NK-92 treated with Interleukin-12 subunit alpha and Interleukin-12 subunit beta, amount 100 ng/mL, for 24 hours (cell line): ENCODE measurements at regions not wholly inside any gene's neighbourhood (a gene's known extent, or its start where the extent isn't known, plus 50 kb on each side); places are given as distances from the start of the nearest gene placed in this dataset.
"Not testable (repeated sequence)": the region's sequence is repeated elsewhere in the genome, so short reads cannot be mapped to it uniquely, and the experiment has no call there.

ENCODE experiments used
- DNase-seq: peaks from one replicate; lab custom pipeline; 2025; lab: John Stamatoyannopoulos, UW

DNA sequence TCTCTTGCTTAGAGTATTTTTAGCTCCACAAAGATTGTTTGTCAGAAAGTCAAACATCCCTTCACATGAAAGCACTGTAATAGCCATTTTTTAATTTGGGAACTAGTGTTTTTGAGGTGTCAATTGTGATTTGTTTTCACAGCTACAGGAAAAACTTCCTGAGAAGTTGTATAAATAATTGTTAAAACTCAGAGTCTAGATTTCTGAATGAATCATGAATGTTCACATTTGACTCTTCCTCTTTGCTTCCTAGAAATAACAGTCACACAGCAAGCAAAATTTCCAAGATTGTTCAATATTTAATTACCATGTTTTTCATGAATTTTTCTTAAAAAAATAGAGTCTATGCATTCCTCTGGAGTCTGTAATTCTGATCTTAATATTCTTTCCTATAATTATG, 156.9 kb upstream of the SLC7A11 start:
- DNase-seq: no peak

DNA sequence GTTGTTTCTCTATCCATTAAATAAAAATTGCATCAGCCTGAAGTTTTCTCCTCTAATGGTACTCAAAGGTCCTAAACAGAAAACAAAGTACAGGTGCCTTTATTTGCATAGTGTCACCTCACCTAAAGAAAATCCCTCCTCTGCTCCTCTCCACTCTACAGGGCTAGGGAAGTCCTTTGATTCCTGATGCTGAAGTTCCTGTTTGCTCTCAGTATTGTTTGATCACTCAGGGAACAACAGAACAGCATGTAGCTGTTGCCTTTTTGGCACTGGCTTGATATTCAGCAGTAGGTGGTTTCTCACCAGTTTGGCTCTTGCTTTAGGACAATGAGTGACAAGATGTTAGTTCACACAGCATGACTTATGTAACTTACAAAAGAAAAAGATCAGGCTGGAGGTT, 156.2 kb upstream of the SLC7A11 start:
- no peak for DNase-seq

DNA sequence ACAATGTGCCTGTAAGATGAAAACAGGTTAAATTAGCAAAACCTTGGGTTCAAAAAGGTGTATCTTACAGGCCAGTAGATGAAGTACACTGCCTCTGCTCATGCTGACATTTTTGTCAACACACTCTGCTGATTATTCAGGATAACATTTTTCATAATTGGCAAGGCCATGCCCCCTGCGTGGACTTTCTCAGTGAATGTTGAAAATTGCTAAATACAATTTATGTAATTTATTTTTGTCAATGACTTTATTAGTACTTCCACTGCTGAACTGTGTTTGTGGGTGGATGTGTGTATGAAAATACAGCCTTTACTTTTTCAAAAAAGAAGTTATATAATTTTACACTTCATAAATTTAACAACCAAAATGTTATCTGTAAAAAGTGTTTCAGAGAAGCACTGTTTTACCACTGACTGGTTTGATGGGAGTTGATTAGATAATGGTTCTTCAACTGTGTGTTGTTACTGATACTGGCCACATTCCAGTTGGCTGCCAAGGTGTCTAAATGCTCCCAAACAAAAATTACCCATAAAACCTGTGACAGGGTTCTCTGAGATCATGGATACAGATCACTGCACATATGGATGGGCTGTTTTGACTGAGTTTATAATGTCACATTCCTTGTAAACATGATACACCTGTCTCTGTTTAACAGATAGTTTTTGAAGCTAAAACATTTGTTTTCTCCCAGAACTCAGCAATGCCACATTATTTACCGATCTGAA, 151.9 kb upstream of the SLC7A11 start:
- DNase-seq: no peak

DNA sequence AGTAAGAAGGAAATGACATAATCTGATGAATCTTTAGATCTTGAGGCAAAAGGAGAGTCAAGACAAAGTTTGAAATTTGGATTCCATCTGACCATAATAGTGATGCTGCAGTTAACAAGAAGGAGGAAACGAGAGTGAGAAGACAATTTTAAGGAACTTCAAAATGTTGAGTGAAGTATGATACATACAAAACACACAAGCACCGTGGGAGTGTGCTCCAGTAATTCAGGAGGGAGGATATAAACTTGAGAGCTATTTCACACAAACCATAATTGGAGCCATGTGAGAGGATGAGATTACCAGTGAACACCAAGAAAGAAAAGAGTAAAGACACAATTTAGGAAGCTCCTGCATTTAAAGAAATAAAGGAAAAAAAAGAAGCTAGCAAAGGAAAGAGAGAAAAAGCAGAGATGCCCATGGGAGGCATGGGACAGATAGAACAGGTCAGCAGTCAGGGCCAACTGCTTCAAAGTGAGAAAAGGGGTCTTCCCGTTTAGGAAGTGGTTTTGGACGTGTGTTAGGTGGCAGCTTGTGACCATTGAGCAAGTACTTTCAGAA, 150.7 kb upstream of the SLC7A11 start:
- no peak for DNase-seq

DNA sequence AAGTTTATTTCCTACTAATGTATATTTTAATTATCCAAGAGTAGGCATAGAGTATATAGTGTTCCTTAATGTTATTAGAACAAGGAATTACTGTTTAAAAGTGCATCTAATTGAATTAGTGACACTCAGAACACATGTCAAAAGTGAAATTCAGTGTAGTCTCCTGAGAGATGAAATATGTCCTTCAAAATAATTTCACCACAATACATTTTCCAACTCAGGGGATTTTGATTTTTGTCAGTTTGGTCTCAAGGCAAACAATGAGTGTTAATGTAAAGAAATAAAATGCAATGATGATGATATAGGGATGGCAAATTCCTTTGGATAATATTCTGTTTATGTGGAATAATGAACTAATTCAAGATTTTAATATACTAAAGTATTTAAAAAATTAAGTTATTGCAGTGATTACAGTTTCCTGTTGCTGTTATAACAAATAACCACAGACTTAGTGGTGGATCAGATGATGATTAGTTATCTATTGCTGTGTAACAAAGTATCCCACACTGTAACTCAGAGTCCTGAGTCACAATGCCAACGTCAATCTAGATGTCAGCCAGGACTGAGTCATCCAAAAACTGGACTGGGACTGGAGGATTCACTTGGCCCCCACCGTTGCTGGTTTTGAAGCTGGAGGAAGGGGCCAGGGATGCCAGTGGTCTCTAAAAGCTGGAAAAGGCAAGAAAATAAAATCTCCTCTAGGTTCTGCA, 148.0 kb upstream of the SLC7A11 start:
- no peak for DNase-seq

DNA sequence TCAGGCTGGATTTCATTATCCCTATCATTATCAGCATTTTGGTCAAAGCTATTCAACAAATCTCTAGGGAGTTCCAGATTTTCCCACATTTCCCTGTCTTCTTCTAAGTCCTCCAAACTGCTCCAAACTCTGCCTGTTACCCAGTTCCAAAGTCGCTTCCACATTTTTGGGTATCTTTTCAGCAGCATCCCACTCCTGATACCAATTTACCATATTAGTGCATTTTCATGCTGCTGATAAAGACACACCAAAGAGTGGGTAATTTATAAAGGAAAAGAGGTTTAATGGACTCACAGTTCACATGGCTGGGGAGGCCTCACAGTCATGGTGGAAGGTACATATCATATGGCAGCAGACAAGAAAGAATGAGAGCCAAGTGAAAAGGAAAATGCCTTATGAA, 132.8 kb upstream of the SLC7A11 start:
- DNase-seq: no peak

DNA sequence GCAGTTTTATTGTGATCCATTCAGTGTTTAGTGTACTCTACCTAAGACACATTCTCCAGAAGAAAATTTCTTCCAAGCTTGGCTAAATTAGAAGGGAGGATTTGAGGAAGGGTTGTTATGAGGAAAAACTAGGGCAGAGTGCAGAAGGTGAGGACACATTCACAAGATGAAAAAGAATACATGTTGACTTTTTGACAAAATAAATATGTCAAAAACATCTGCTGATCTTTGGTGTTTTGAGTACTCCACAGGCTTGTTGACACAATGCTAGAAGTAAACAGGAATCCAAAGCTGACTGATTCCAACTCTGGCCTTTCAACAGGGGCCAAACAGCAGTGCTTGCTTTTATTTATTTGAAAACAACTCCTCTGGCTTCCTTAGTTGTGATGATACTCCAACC, 125.8 kb upstream of the SLC7A11 start:
- DNase-seq: no peak

DNA sequence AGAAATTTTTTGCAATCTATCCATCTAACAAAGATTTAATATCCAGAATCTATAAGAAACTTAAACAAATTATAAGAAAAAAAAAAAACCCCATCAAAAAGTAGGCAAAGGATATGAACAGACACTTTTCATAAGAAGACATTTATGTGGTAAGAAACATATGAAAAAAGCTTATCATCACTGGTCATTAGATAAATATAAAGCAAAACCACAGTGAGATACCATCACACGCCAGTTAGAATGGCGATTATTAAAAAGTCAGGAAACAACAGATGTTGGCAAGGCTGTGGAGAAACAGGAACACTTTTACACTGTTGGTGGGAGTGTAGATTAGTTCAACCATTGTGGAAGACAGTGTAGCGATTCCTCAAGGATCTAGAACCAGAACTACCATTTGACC, 110.3 kb upstream of the SLC7A11 start:
- not testable (repeated sequence) for DNase-seq

DNA sequence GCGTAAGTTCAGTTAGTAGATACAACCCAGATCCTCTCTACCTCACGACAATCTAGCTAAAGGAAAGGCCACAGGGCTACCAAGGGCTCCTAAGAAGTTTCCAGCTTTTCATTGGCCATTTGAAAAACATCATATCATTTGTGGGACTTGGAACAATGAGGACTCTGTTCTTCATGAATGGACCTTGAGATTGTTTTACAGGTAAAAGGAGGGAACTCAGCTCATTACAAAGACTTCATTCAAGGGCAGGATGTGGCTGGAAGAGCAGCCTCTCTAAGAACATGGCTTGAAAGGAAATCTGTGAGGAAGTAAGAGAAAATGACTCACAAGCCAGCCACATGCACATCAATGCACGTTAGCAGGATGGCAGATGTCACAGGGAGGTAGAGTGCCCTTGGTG, 105.9 kb upstream of the SLC7A11 start:
- peak; percentile 12 for DNase-seq

DNA sequence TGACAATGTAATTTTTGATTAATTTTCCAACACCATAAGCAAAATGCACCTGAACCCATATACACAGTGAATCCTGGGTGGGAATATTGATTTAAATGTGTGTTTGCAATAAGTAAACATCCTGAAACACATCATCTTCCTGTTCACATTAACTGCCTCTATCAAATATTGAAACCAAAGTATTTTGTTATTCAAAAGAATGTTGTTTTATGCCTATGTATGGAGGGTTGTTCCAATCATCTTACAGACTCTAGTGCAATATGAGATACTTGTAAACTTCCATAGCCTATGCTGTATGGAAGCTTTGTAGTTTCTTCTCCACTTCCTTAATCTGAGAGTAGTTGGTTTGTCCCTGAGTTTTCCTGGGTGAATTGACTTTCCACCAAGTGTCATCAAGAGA, 105.4 kb upstream of the SLC7A11 start:
- DNase-seq: no peak

DNA sequence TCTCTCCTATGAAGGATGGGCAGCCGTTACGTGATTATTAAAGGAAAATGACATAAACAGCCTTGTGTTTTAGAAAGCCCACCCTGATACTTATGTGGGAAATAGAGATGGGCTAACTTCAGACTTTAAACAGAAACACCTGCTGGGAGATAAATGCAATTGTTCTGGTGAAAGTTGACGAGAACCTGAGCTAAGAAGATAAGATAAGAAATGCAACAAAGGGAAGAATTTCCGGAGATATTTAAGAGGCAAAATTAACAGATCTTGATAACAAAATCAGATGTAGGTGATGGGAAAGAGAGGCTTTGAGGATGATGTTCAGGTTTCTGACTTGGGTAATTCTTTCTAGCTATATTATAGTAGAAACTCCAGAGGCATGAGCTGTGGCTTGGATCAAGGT, 102.7 kb upstream of the SLC7A11 start:
- no peak for DNase-seq

DNA sequence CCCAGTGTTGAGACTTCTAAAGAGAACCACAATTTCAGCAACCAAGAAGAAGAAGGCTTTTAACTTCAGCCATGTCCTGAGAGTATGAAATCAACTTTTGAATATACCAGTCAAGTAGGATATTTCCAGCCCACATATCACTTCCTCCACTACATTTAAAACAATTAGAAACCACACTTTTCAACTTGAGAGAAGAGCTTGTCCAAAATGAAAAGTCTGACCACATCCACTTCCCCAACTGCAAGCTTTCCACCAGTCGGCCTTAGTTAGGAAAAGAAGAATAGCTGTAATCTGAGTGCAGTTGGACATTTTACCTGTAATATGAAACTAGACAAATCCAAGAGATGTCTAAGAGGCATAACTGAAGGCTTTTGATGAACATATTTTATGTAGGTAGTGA, 101.9 kb upstream of the SLC7A11 start:
- no peak for DNase-seq

DNA sequence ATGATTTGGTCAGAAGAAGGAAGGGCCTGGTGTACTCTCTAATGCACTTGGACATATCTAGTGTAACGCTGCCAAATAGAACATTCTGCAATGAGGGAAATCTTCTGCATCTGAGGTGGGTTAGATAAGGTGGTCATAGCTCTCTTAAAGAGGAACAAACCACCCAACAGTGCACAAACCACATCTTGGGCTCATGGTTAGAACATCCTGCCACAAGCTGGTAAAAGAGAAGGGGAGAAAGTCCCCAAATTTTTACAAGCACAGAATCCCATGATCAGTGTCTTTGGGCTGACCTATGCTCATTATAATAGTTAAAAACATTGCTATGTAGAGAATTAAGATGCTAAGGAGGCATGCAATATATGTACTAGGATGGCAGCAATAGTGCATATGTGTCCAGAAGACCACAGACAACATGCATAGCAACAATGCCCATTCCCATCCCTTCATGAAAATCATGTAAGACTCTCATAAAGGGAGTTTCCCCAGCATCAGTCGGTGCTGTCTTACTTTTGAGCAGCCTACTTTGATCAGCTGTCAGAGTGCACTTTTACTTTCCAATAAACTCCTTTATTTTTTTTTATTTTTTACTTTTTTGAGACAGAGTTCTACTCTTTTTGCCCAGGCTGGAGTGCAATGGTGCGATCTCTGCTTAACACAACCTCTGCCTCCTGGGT, 99.7 kb upstream of the SLC7A11 start:
- DNase-seq: peak; percentile 27

DNA sequence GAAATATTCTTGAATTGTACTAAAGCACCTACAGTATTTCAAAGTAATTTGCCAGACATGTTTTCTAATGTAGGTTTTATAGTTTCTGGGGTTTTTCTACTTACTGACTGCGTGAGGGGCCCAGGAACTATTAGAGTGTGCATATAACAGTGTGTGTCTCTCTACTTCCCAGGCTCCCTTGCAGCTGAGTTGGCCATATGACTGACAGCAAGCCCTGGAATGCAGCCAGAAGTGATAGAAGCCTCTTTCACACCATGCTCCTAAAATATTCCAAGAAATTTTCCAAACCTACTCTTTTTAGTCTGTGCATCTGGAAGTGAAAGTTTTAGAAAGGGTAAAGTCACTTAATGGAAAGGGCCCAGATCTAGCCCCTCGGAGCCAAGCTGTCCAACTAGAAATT, 96.7 kb upstream of the SLC7A11 start:
- no peak for DNase-seq

DNA sequence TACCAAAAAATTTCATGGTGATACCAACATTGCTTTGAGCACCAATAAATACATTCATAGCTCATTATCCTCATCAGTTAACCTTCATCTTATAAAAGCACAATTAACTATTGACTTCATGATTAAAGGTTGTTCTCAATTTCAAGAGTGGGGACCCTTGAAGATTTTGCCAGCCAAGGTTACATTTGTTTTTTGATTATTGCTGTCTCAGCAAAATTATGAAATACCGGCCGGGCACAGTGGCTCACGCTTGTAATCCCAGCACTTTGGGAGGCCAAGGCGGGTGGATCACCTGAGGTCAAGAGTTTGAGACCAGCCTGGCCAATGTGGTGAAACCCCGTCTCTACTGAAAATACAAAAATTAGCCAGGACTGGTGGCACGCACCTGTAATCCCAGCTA, 96.1 kb upstream of the SLC7A11 start:
- not testable (repeated sequence) for DNase-seq

DNA sequence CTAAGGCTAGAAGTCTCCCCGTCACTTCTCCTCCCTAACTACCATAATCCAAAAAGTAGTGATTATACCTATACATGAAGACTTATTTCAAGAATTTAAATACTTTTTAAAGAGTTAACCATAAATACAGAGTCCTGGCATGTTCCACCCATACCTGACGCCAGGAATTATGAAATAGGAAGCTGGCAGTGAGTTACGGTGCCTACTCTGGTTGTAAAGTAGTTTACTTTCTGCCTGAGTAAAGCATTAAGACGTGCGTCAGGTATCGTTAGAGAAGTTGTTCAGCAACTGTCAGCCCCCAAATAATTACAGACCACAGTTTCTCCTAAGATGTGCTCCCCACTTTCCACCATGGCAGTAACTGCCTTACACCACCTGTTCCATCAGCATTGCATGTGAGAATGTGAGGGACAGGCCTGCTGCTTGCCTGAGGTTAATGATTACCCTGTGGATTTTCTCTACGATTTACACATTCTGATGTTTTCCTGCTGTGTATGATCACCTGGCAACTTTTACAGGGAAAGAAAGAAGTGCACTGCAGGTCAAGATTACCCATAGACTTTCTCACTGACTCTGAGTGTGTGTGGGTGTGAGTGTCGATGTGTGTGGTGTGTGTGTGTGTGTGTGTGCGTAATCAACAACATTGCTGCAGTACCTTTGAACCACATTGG, 92.3 kb upstream of the SLC7A11 start:
- no peak for DNase-seq

DNA sequence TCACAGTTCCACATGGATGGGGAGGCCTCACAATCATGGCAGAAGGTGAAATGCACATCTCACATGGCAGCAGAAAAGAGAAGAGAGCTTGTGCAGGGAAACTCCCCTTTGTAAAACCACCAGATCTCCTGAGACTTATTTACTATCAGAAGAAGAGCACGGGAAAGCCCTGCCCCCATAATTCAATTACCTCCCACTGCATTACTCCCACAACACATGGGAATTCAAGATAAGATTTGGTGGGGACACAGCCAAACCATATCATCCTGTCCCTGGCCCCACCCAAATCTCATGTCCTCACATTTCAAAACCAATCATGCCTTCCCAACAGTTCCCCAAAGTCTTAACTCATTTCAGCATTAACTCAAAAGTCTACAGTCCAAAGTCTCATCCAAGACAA, 90.3 kb upstream of the SLC7A11 start:
- DNase-seq: not testable (repeated sequence)

DNA sequence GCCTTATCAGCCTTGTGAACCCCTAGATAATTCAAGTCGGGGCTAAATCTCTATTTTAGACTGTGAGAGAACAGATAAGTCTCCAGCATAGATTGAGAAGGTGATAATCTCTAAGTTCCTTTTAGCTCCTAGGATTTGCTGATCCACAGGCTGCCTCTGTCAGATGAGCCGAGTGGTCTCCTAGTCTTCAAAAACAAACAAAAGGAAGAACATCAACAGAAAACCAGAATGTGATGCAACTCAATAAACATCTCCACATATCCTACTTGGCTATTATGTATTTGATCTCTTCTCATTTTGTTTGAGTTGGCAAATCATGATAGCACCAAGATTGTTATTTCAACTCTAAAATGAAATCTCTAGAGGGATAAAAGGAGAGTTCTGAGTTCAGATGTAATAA, 88.4 kb upstream of the SLC7A11 start:
- no peak for DNase-seq

DNA sequence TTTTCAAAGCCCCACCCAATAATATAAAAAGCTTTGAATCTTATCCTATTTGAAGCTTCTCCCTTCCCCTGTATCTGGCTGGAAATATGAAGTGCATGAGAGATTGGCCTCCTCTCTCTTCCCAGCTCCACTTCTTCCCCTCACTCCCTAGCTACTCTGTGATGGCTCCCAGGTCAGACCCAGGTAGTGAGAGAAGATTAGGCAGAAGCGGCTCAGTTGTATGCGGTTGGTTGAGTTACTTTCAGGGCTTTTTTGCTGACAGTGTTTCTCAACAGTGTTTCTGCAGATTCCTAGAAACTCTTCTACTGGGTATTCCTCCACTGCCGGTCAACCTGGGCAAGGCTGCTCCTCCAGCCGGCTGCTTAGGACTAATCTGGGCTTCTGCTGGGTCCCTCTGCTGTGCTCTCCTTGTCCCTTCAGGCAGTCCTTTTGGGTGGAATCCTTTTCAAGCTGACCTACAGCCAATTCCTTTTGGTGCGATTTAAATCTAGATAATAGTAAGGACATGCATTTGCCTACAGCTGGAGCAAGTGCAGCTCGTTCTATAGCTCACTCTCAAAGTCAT, 87.4 kb upstream of the SLC7A11 start:
- no peak for DNase-seq

DNA sequence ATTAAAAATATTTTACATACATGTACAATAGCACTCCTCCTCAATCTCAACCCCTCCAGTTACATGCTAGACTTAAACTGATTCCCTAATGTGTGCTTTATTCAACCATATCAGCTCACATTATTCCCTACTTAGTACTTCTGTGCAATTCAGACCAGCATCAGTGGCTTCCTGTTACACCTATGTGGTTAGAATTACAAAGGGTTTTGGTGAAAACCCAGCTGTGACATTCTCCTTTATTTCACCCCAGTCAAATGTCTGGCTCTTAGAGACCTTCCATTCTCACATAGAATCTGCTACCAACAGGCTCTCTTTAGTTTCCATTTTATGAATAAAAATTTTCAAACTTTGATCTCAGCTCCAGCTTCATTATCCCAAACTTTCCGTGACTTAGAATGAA, 85.2 kb upstream of the SLC7A11 start:
- DNase-seq: no peak

DNA sequence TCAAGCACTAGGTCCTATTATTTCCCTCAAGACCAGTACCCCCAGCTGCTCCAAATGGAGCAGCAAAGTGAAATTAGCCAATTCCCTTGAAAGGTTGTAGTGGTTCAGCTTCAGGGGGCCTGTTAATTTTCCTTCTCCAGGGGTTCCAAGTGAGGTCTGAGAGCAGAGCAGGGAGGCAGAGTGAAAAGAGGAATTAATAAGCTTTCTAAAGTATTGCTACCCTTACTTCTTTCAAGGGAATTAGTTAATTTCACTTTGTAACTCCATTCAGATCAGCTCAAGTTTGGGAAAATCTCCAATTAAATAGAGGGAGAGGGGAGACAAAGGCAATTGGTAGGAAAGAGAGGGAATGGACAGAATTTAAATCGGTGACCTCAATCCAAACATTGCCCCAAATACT, 78.7 kb upstream of the SLC7A11 start:
- no peak for DNase-seq

DNA sequence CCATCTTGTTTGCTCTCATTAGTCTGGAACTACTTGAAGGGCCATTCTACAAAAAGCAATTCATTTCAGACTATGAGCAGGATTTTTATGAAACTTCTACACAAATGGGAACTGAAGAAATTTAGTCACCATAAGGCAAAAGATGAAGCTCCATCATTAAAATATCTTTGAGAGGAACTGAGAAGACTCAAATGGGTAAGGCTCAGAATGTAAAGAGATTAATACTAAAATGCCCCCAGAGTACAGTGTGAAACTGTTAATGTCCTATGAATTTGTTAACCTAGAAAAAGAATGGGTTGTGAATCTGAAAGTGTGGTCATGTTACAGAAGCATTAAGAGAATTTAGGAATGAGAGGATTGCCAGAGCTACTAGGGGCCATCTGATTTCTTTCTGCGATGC, 77.9 kb upstream of the SLC7A11 start:
- DNase-seq: no peak
